HUES6 (cell line): ENCODE measurements at regions not wholly inside any gene's neighbourhood (a gene's known extent, or its start where the extent isn't known, plus 50 kb on each side); places are given as distances from the start of the nearest gene placed in this dataset.
"Not testable (repeated sequence)": the region's sequence is repeated elsewhere in the genome, so short reads cannot be mapped to it uniquely, and the experiment has no call there.

ENCODE experiments used
- H3K27ac ChIP-seq: 2 replicates; pipeline ENCODE4 v1.7.0; 2013; ENCODE audit warnings: low read depth, mild to moderate bottlenecking, low read length, inconsistent platforms
- H3K27me3 ChIP-seq: 2 replicates; pipeline ENCODE4 v1.6.1; 2013; ENCODE audit warnings: low read length; ENCODE audit not compliant: control insufficient read depth, insufficient read depth
- H3K36me3 ChIP-seq: 2 replicates; pipeline ENCODE4 v1.6.1; 2013; ENCODE audit warnings: low read length; ENCODE audit not compliant: control insufficient read depth, insufficient read depth
- H3K4me1 ChIP-seq: 2 replicates; pipeline ENCODE4 v1.6.1; 2013; ENCODE audit warnings: low read length; ENCODE audit not compliant: control insufficient read depth, insufficient read depth
- H3K4me3 ChIP-seq: 2 replicates; pipeline ENCODE4 v1.5.1; 2013; ENCODE audit warnings: low read depth, low read length
- H3K9ac ChIP-seq: one replicate; pipeline ENCODE4 v1.6.1; 2013; ENCODE audit warnings: mild to moderate bottlenecking, low read length
- H3K9me3 ChIP-seq: 2 replicates; pipeline ENCODE4 v1.6.1; 2013; ENCODE audit warnings: low read depth, low read length; ENCODE audit not compliant: control insufficient read depth, insufficient read depth

DNA sequence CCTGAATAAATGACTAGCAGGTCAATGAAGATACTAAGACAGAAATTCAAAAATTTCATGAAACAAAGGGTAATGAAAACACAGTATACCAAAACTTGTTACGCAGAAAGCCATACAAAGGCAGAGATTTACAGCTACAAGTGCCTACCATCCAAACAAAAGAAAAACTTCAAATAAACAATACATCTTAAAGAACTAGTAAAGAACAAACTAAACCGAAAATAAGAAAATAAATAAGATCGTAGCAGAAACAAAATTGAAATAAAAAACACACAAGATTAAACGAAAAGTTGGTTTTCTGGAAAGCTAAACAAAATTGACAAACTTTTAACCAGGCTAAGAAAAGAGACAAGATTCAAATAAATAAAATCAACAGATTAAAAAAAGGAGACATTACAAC, 51.5 kb downstream of the VPREB1 start:
- H3K36me3 ChIP-seq: peaks cover 17% of the 10 kb centered on the region
- not testable (repeated sequence) for H3K4me3 ChIP-seq, H3K27me3 ChIP-seq, H3K9me3 ChIP-seq, H3K4me1 ChIP-seq, H3K9ac ChIP-seq, H3K27ac ChIP-seq

DNA sequence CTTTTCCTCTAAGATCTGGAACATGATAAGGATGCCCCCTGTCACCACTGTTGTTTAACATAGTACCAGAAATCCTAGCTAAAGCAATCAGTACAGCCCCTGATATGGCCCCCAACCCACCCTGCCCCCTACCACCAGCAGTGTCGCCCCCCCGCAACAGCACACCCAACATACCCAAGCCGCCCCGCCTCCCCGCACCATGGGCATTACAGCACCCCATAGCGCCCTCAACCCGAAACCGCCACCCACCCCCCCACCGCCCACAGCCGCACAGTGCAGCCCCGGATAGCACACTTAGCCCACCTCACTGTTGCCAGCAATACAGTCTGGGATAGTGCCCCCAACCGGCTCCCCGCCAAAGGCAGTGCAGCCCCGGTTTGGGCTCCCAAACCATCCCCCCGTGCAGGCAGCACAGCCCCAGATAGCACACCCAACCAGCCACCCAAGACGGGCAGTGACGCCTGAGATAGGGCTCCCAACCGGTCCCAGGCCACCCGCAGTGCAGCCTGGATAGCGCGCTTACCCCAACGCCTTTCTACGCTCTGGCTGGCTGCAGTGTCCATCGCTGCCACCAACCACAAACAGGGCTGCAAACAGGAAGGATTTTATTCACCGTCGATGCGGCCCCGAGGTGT, 52.7 kb downstream of the VPREB1 start:
- H3K4me1 ChIP-seq, H3K27me3 ChIP-seq, H3K27ac ChIP-seq, H3K9me3 ChIP-seq: not testable (repeated sequence)
- Histone ChIP-seq H3K9ac (peak overlapping the region; percentile 57), H3K4me3 (peak overlapping the region; percentile 79), H3K36me3 (peaks cover 17% of the 10 kb centered on the region)

DNA sequence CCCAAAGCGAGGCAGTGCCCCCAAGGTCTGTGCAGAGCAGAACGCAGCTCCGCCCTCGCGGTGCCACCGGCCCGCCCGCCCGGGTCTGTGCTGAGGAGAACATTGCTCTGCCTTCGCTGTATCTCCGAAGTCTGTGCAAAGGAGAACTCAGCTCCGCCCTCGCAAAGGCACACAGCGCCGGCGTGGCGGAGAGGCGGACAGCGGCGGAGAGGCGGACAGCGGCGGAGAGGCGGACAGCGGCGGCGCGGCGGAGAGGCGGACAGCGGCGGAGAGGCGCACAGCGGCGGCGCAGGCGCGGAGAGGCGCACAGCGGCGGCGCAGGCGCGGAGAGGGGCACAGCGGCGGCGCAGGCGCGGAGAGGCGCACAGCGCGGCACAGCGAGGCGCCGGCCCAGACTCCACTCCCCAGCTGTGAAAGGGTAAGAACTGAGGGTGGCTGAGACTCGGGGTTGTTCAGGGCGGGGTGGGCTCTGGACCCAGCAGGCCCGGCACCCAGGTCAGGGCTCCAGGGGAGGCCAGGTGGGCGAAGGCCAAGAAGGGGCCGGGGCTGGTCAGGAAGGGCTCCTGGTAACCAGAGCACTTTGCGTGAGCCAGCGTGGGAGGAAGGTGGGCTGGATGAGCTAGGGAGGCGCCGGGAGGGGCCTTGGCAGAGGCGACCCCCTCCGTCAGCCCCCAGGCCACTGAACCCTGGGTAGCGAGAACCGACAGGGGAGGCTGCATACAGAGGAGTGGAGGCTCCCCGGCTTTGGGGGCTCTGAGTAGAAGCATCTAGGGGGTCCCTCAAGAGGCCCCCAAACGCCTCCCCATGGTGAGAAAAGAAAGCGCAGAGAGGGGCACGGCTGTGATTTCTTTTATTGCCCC, 53.4 kb downstream of the VPREB1 start:
- H3K9me3 ChIP-seq, H3K4me1 ChIP-seq, H3K27me3 ChIP-seq: not testable (repeated sequence)
- H3K9ac ChIP-seq: peak overlapping the region; percentile 83
- peaks cover 12% of the 10 kb centered on the region for H3K36me3 ChIP-seq
- peak overlapping the region; percentile 79 for H3K4me3 ChIP-seq
- H3K27ac ChIP-seq: peak overlapping the region; percentile 62; the same call in 1 of the 2 replicates

DNA sequence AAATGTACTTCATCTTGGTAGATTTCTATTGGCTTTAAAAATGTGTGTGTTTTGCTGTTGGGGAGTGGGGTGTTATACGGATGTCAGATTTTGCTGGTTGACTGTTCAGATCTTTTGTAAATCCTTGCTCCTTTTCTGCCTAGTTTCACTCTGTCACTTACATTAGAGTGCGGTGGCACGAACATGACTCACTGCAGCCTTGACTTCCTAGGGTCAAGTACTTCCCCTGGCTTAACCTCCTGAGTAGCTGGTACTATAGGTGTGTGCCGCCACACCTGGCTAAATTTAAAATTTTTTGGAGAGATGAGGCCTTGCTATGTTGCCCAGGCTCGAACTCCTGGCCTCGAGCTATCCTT, 54.0 kb downstream of the VPREB1 start:
- H3K27me3 ChIP-seq, H3K4me1 ChIP-seq, H3K27ac ChIP-seq, H3K36me3 ChIP-seq, H3K9me3 ChIP-seq: not testable (repeated sequence)
- Histone ChIP-seq H3K9ac (peak overlapping the region; percentile 83), H3K4me3 (peak overlapping the region; percentile 79)

DNA sequence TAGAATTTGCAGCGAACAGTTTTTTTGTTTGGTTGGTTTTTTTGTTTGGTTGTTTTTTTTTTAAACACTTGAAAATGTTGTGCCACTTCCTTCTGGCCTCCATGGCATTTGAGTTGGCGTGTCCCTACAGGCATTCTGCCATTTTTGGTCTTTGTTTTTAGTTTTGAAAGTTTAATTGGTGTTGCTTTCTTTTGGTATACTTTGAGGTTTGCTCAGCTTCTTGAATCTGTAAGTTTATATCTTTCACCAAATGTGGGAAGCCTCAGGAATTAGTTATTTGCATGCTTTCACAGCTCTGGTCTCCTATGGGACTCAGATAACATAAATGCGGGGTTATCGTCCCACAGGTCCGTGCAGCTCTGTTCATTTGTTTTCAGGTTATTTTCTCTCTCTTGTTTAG, 55.9 kb downstream of the VPREB1 start:
- not testable (repeated sequence) for H3K4me1 ChIP-seq, H3K27ac ChIP-seq, H3K27me3 ChIP-seq, H3K4me3 ChIP-seq, H3K9me3 ChIP-seq, H3K9ac ChIP-seq
- peaks cover 10% of the 10 kb centered on the region for H3K36me3 ChIP-seq

DNA sequence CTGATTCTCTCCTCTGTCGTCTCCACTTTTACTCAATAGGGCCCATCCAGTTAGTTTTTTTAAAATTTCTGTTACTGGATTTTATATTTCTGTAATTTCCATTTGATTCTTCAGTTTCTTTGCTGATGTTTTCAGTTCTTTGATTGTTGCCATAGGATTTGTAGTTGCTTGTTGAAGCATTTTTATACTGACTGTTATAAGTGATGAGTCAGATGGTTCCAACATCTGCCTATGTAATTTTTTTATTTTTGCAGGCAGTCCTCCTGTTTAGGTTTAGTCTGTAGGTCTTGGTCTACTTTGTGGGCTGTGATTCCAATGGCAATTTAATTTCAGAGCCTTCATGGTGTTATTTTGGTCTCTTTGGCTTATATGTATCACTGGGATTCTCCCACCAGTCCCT, 56.4 kb downstream of the VPREB1 start:
- H3K4me1 ChIP-seq, H3K9ac ChIP-seq, H3K27ac ChIP-seq, H3K9me3 ChIP-seq, H3K4me3 ChIP-seq, H3K27me3 ChIP-seq: not testable (repeated sequence)
- peaks cover 10% of the 10 kb centered on the region for H3K36me3 ChIP-seq

DNA sequence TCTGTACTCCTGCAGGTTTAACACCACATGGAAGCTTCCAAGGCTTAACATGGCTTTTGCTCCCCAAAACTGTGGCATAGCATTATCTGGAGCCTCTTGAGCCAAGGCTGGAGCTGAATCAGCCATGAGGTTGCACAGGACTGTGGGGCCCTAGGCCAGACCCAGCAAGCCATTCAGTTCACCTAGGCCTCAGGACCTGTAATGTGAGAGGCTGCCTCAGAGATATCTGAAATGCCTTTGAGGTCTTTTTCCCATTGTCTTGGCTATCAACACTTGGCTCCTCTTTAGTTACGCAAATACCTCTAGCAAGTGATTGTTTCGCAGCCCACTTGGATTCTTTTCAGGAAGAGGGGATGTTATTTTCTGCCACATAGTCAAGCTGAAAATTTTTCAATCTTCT, 72.0 kb downstream of the VPREB1 start:
- Histone ChIP-seq H3K4me3 (peak overlapping the region; percentile 9; the same call in 1 of the 2 replicates), H3K27me3 (peaks cover 39% of the 10 kb centered on the region; the same call in 1 of the 2 replicates)

DNA sequence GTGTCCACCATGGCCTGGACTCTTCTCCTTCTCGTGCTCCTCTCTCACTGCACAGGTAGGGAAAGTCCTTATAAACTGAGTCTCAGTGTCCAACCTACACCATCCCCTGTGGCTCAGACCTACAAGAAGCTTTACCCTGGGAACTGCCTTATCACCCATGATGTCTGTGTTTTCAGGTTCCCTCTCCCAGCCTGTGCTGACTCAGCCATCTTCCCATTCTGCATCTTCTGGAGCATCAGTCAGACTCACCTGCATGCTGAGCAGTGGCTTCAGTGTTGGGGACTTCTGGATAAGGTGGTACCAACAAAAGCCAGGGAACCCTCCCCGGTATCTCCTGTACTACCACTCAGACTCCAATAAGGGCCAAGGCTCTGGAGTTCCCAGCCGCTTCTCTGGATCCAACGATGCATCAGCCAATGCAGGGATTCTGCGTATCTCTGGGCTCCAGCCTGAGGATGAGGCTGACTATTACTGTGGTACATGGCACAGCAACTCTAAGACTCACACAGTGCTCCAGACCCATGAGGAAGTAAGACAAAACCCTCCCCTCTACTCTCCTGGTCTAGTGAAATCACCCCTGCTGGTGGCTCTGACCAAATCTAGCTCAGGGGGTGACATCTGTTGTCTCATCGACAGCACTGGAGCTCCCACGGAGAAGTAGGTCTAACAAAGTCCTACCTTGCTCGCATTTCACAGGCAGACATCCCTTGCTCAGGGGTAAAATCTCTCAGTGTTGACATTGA, 74.3 kb downstream of the VPREB1 start:
- no peaks in the 10 kb centered on the region for H3K9me3 ChIP-seq
- no peak overlapping the region for H3K4me3 ChIP-seq
- peaks cover 34% of the 10 kb centered on the region for H3K36me3 ChIP-seq
- no peak overlapping the region for H3K27ac ChIP-seq
- H3K4me1 ChIP-seq: peaks cover 14% of the 10 kb centered on the region
- H3K27me3 ChIP-seq: peaks cover 54% of the 10 kb centered on the region
- no peak overlapping the region for H3K9ac ChIP-seq

More for the DNA sequence above, 72.0 kb downstream of the VPREB1 start:
- H3K9me3 ChIP-seq: no peaks in the 10 kb centered on the region
- no peak overlapping the region for H3K9ac ChIP-seq
- H3K27ac ChIP-seq: peak overlapping the region; percentile 54; the same call in 1 of the 2 replicates
- H3K4me1 ChIP-seq: peaks cover 14% of the 10 kb centered on the region
- peaks cover 34% of the 10 kb centered on the region for H3K36me3 ChIP-seq

DNA sequence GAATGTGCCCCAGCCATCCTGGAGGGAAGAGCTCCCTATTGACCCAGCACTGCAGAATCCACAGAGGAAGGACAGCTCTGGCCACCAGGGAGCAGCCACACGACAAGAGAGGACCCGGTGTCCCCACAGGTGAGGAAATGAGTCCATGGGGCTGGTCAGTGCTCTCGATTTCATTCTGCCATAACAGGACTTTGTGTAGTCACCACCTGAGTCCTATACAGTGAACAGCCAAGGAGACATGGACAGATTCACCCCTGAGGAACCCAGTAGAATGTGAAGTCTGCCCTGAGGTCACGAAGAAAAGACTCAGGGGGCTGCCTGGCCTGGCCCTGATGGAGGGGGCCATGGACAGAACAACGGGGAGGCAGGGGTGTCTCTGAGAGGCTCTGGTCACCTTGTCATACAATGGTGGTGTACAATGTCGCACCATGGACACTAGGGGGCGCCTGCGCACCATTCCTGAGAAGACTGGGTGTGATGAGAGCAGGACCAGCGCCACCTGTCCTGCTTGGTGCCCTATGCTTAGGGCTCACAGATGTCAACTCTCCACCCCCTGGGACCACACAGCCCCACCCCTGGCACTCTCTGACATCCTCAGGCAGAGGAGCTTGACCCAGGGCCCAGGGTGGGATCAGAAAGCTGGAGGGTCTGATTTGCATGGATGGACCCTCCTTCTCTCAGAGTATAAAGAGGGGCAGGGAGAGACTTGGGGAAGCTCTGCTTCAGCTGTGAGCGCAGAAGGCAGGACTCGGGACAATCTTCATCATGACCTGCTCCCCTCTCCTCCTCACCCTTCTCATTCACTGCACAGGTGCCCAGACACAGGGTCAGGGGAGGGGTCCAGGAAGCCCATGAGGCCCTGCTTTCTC, 77.4 kb downstream of the VPREB1 start:
- H3K4me3 ChIP-seq, H3K9me3 ChIP-seq, H3K27ac ChIP-seq, H3K4me1 ChIP-seq, H3K9ac ChIP-seq: not testable (repeated sequence)
- peaks cover 25% of the 10 kb centered on the region for H3K36me3 ChIP-seq
- H3K27me3 ChIP-seq: peaks cover 74% of the 10 kb centered on the region

DNA sequence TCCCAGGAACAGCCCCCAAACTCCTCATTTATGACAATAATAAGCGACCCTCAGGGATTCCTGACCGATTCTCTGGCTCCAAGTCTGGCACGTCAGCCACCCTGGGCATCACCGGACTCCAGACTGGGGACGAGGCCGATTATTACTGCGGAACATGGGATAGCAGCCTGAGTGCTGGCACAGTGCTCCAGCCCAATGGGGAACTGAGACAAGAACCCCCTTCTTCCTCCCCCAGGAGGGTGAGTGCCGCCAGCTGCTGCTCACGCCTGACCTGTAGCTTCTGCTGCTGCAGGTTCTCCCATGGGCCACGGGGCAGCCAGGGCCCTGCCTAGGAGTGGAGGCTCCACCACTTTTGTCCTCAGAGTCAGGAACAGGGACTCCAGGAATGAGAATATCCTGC, 78.2 kb downstream of the VPREB1 start:
- Histone ChIP-seq H3K4me3 (no peak overlapping the region), H3K27me3 (peaks cover 74% of the 10 kb centered on the region), H3K36me3 (peaks cover 18% of the 10 kb centered on the region), H3K9ac (no peak overlapping the region), H3K9me3 (no peaks in the 10 kb centered on the region), H3K4me1 (peaks cover 1% of the 10 kb centered on the region; the same call in 1 of the 2 replicates), H3K27ac (no peak overlapping the region)
